ENCODE measurements at regions not wholly inside any gene's neighbourhood (a gene's known extent, or its start where the extent isn't known, plus 50 kb on each side); places are given as distances from the start of the nearest gene placed in this dataset.

DNA sequence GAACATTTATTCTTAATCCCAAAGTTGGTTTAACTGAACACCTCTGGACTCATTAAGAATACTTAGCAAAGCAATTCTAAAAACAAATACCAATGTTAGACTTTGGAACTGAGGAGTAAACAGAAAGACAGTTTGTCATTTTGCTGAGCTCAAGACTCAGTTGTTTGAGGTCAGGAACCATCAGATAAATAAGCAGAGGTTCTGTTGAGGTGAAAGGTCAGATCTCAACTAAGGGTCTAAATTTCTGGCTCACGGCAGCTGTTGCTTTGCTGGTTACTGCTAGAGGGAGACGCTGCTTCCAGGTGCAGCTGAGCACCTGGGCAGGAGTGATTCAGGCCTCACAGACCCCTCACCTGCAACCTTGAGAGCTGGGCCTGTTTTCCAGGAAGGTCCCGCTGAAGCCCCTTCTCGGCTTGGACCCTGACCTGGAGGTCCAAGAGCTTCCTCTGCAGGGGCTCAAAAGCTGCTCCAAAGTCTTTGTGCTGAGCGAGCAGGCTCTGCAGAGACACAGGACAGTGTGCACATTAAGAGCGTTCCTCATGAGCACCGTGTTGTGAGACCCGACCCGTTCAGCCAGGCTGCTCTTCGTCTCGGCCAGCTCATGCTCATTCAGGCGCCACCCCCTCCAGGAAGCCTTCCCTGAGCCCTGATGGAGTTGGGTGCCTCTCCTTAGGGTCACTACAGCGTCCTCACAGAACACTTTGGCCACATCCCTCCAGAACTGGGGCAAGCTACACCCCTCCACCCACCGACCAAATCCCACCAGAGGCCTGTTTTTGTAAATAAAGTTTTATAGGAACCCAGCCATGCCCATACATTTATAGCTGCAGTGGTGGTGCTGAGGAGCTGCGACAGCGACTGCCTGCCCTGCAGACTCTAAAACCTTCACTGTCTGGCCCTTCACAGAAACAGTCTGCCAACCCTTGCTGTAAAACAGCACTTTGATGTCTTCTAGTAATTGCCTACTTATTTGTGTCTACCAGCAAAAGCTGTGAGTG, 72.0 kb downstream of the SYNE3 start:
- intact Hi-C loops (cut with DNase I), result loop anchor here (5.0 kb wide), 1 partner anchor 83 kb away; no protein-coding TSS in a partner anchor
- DNase-seq (ENCODE audit: low spot score) (no peak), ATAC-seq (no peak)

- peak; percentile 94 for ATAC-seq
- DNase-seq (ENCODE audit: low spot score), result peak; percentile 92
- intact Hi-C loops (cut with DNase I), result loop anchor here (5.0 kb wide), 1 partner anchor 85 kb away; no protein-coding TSS in a partner anchor
Observed at GRCh38 chr14:95442633-95443021, 73.8 kb downstream of the SYNE3 start.

DNA sequence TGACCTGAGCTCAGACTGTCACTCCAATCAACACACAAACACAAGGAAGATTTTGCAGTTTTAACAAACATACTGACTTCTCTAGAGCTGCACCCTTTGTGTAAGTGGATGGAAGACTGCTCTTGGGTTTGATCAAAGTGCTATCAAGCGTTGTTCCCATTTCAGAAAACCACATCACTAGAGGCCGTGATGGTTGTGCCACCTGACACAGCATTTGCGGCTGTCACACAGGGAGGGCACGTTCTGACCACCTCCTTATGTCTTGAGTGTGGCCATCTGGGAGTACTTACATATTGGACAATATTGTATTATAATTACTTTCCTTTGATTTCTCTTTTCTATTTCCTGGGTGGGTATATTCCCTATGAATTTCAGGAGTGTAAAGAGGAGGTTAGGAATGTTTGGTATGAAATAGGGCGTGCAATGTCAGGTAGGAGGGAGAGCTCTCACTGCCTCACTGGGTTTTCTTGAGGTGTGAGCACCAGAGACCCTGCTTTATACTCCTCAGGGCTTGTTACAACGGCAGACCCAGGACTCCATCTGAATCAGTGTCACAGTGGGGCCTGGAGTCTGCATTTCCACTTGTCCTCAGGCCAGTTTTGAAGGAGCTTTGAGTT, 74.3 kb downstream of the SYNE3 start:
- intact Hi-C loops (cut with DNase I), result loop anchor here (5.0 kb wide), 1 partner anchor 85 kb away; no protein-coding TSS in a partner anchor
- no peak for DNase-seq (ENCODE audit: low spot score)
- no peak for ATAC-seq

DNA sequence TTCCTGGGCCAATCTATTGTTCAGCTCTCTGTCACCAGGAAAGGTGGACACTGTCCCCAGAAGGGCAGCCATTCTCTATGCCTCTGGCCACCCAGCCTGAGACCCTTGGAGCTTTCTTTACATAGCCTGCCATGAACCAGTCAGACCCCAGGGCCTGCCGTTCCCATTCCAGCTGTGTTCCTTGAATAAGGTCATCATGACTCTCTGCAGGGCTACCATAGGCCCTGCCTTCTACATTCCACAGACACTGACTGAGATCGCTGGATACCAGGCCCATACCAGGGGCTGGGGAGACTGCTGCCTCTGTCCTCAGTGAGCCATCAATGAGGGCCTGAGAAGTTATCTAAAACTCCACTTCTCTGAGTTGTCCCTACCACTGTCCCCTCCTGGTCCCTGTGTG, 75.5 kb downstream of the SYNE3 start:
- DNase-seq (ENCODE audit: low spot score), result no peak
- no peak for ATAC-seq
- intact Hi-C loops (cut with DNase I), result loop anchor here (5.0 kb wide), 1 partner anchor 86 kb away; no protein-coding TSS in a partner anchor

DNA sequence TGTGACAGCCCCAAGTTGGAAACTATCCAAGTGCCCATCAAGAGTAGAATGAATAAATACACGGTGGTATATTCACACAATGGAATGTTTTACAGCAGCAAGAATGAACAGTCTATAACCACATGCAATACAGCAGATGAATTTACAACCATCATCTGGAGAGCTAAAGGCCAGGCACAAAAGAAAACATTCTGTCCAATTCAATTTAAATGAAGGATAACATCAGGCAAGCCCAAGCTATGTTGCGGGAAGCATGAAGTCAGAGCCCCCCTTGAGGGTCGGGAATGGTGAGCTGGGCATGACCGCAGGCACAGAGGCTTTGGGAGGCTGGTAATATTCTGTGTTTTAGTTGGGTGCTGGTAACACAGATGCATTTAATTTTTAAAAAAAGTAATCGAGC, 76.0 kb downstream of the SYNE3 start:
- no peak for ATAC-seq
- intact Hi-C loops (cut with DNase I), result loop anchor here (5.0 kb wide), 1 partner anchor 87 kb away; no protein-coding TSS in a partner anchor
- DNase-seq (ENCODE audit: low spot score), result no peak

DNA sequence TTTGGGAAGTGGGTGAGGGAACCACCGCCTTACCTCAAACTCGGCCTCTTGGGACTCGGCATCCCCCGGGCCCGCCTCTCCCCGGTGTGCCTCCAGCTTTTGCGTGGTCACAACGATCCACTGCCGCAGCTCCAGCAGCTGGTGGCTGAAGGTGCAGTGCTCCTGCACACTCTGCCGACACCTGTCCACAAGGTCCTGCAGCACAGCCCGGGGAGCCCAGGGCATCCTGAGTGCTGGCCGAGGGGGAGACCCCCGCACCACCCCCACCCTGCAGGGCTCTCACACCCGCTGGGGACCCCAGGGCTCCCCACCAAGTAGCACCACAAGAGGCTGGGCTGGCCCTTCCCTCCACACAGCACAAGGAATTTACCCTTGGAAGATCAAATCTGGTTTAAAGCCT, 76.6 kb downstream of the SYNE3 start:
- ATAC-seq (no peak), DNase-seq (ENCODE audit: low spot score) (no peak)
- intact Hi-C loops (cut with DNase I), result loop anchor here (5.0 kb wide), 1 partner anchor 87 kb away; no protein-coding TSS in a partner anchor

DNA sequence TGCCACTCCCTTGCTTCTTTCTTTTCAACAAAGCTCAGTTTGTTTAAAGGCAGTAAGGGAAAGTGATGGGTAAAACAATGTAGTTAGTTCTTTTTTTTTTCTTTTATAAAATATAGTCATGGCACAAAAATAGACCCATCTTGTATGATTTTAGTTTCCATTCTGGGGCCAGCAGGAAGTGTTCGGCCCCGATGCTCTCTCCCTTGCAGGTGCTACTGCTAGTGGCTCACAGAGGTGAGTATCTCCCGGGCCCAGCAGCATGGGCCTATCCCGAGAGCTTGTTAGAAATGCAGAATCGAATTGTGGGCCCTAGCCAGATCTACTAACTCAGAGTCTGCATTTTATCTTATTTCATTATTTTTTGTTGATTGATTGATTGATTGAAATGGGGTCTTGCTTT, 78.7 kb downstream of the SYNE3 start:
- no peak for ATAC-seq
- intact Hi-C loops (cut with DNase I), result no loop called here

DNA sequence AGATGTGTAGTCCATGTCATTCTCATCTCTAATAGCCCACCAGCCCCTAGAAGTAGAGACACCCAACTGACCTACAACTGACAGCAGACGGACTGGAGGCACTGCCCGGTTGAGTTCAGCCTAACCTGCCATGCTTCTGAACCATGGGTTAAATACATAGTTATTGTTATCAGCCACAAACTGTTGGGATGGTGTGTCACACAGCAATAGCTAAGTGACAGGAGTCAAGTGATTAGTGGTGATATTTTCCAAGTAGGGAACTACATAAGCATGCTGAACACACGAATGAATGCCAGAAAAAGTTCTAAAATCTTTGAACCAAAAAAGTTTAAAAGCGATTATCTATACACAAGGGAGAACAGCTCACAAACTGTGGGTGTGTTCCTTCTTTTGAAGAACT, 80.1 kb downstream of the SYNE3 start:
- intact Hi-C loops (cut with DNase I), result no loop called here
- ATAC-seq, result no peak
- DNase-seq (ENCODE audit: low spot score), result no peak

More for the DNA sequence above, 78.7 kb downstream of the SYNE3 start:
- DNase-seq (ENCODE audit: low spot score), result no peak

GRCh38 chr14:95434121-95434520, 82.3 kb downstream of the SYNE3 start:
- no peak for ATAC-seq
- intact Hi-C loops (cut with DNase I), result no loop called here
- no peak for DNase-seq (ENCODE audit: low spot score)

DNA sequence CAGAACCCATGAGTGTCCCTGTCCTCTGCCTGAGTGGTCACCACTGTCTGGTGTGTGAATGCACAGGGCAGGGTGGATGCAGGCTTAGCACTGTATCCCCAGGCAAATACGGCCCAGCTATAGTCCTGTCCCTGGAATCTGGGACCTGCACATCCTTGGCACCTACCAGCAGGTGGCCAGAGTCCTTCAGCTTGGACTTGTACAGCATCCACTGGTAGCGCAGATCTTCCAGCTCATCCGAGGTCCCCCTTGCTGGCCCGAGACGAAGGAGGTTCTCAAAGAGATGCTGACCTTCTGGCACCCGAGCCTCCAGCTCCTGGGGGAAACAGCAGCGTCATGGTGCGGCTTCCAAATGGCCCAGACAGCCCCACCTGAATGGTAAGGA, 83.4 kb downstream of the SYNE3 start:
- ATAC-seq (no peak), DNase-seq (ENCODE audit: low spot score) (no peak)

GRCh38 chr14:95432144-95433093, 84.0 kb downstream of the SYNE3 start:
- peak; percentile 93 for ATAC-seq
- intact Hi-C loops (cut with DNase I), result no loop called here
- peak; percentile 78 for DNase-seq (ENCODE audit: low spot score)

More for the DNA sequence above, 83.4 kb downstream of the SYNE3 start:
- intact Hi-C loops (cut with DNase I), result no loop called here

DNA sequence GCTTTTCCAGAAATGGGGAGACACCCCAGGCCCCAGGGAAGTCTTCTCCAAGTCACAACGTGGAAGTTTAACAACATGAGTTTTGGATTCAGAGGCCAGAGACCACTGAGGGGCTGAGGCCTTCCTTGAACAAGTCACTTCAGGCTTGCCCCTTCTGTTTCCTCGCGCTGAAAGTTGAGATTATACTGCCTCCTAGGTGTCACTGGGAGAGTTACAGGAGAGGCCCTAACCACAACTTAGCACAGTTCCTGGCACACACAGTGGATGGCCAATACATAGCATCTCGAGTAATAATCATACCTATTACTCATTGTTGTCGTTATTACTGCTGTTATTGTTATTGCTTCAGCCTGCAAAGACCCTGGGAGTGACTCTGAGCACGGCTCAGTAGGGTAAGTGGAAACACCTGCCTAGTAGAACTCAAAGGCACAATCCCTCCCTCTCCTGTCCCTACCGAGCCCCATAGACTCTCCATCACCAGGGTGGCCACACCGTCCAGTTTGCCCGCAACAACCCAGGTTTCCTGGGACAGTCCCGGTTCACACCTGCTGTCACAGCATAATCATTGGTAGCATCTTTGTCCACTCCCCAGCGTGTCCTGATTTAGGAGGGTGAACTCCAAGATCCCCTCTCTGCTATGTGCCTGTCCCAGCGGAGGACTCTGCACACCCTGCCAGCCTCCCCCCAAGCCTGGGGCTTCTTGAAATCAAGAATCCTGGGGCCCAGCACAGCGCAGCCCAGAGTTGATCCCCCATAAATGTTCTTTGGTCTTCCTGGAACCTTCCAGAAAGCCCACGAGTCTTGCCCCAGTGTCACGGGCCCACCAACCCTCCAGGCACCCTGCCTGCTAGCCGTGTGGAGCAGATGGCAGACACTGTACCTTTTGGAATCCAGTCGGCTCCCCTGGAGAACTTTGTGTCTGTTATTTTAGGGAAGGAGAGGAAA, 85.0 kb downstream of the SYNE3 start:
- DNase-seq (ENCODE audit: low spot score), result no peak
- peak; percentile 81 for ATAC-seq
- intact Hi-C loops (cut with DNase I), result no loop called here

- intact Hi-C loops (cut with DNase I), result no loop called here
- no peak for DNase-seq (ENCODE audit: low spot score)
- no peak for ATAC-seq
Observed at GRCh38 chr14:95428557-95428956, 87.9 kb downstream of the SYNE3 start.

- DNase-seq (ENCODE audit: low spot score), result no peak
- ATAC-seq, result no peak
- intact Hi-C loops (cut with DNase I), result no loop called here
Observed at GRCh38 chr14:95426116-95426475, 90.4 kb downstream of the SYNE3 start.

- intact Hi-C loops (cut with DNase I), result no loop called here
- no peak for ATAC-seq
- no peak for DNase-seq (ENCODE audit: low spot score)
Observed at GRCh38 chr14:95425369-95426115, 90.9 kb downstream of the SYNE3 start.

GRCh38 chr14:95424529-95424928, 91.9 kb downstream of the SYNE3 start:
- ATAC-seq (peak; percentile 84), DNase-seq (ENCODE audit: low spot score) (no peak)
- intact Hi-C loops (cut with DNase I), result no loop called here

DNA sequence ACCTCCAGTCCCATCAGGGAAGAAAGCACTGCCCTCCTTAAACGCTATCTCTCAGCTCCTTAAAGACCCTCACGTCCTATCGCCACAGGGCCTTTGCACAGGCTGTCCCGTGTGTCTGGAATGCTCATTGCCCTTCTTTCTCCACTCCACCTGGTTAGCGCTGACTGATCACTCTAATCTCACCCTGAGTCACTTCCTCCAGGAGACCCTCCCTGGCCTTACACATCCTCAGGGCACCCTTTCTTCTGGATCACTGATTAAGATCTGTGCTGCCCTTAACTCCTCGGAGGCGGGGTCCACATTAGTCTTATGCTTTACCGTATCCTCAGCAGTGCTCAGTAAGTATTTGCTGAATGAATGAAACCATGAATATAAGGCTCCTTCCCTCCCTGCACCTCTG, 94.7 kb downstream of the SYNE3 start:
- intact Hi-C loops (cut with DNase I), result no loop called here

More for the DNA sequence above, 94.7 kb downstream of the SYNE3 start:
- ATAC-seq (no peak), DNase-seq (ENCODE audit: low spot score) (no peak)
